H9 (cell line): ENCODE measurements at regions not wholly inside any gene's neighbourhood (a gene's known extent, or its start where the extent isn't known, plus 50 kb on each side); places are given as distances from the start of the nearest gene placed in this dataset.

Experiments used
- DNase-seq: peaks from one replicate; pipeline ENCODE4 v3.0.0-alpha.2; 2017
- H2AFZ ChIP-seq: one replicate; pipeline ENCODE4 v1.6.1; 2013; ENCODE audit warnings: mild to moderate bottlenecking, low read length, control low read depth, moderate library complexity
- H2AK5ac ChIP-seq: 2 replicates; pipeline ENCODE4 v1.6.1; 2013; ENCODE audit warnings: low read length, control low read depth, mixed read lengths; ENCODE audit not compliant: insufficient read length
- H2BK120ac ChIP-seq: one replicate; pipeline ENCODE4 v1.6.1; 2013; ENCODE audit warnings: low read depth, mild to moderate bottlenecking, low read length, control low read depth, inconsistent platforms; ENCODE audit not compliant: poor library complexity, severe bottlenecking
- H2BK12ac ChIP-seq: 2 replicates; pipeline ENCODE4 v1.6.1; 2013; ENCODE audit warnings: low read length, control low read depth, mixed read lengths, low read depth; ENCODE audit not compliant: insufficient read length
- H2BK15ac ChIP-seq: 2 replicates; pipeline ENCODE4 v1.6.1; 2013; ENCODE audit warnings: low read depth, low read length, control low read depth
- H2BK20ac ChIP-seq: one replicate; pipeline ENCODE4 v1.6.1; 2013; ENCODE audit warnings: low read depth, mild to moderate bottlenecking, low read length, control low read depth, inconsistent platforms; ENCODE audit not compliant: poor library complexity, severe bottlenecking
- H2BK5ac ChIP-seq: 2 replicates; pipeline ENCODE4 v1.6.1; 2013; ENCODE audit warnings: low read length, control low read depth, mixed read lengths; ENCODE audit not compliant: insufficient read length
- H3K14ac ChIP-seq: 2 replicates; pipeline ENCODE4 v1.6.1; 2013; ENCODE audit warnings: low read length, control low read depth; ENCODE audit not compliant: insufficient read depth
- H3K18ac ChIP-seq: 2 replicates; pipeline ENCODE4 v1.6.1; 2013; ENCODE audit warnings: low read depth, mild to moderate bottlenecking, mixed read lengths, low read length, control low read depth; ENCODE audit not compliant: insufficient read length
- H3K23ac ChIP-seq: 2 replicates; pipeline ENCODE4 v1.6.1; 2013; ENCODE audit warnings: low read length, control low read depth, mixed read lengths, low read depth; ENCODE audit not compliant: insufficient read length
- H3K23me2 ChIP-seq: 2 replicates; pipeline ENCODE4 v1.6.1; 2013; ENCODE audit warnings: low read depth, mild to moderate bottlenecking, mixed read lengths, low read length, control low read depth; ENCODE audit not compliant: insufficient read length, poor library complexity, severe bottlenecking
- H3K27ac ChIP-seq: 2 replicates; pipeline ENCODE4 v1.5.1; 2013; ENCODE audit warnings: low read length, control low read depth, mixed read lengths, low read depth; ENCODE audit not compliant: insufficient read length
- H3K27me3 ChIP-seq: 2 replicates; pipeline ENCODE4 v1.6.1; 2013; ENCODE audit warnings: low read length, control low read depth, inconsistent platforms; ENCODE audit not compliant: insufficient read depth
- H3K4ac ChIP-seq: 2 replicates; pipeline ENCODE4 v1.6.1; 2013; ENCODE audit warnings: low read depth, mild to moderate bottlenecking, control low read depth, inconsistent platforms, low read length, moderate library complexity
- H3K4me1 ChIP-seq: 2 replicates; pipeline ENCODE4 v1.6.1; 2013; ENCODE audit warnings: low read length, control low read depth, inconsistent platforms; ENCODE audit not compliant: insufficient read depth
- H3K4me2 ChIP-seq: 2 replicates; pipeline ENCODE4 v1.6.1; 2013; ENCODE audit warnings: low read length, control low read depth, mixed read lengths; ENCODE audit not compliant: insufficient read length, insufficient read depth
- H3K56ac ChIP-seq: 2 replicates; pipeline ENCODE4 v1.6.1; 2013; ENCODE audit warnings: low read depth, mild to moderate bottlenecking, mixed read lengths, low read length, control low read depth; ENCODE audit not compliant: insufficient read length
- H3K79me1 ChIP-seq: 2 replicates; pipeline ENCODE4 v1.6.1; 2013; ENCODE audit warnings: low read depth, mild to moderate bottlenecking, moderate library complexity, low read length, control low read depth, inconsistent platforms; ENCODE audit not compliant: insufficient read depth, poor library complexity, severe bottlenecking
- H3K79me2 ChIP-seq: 2 replicates; pipeline ENCODE4 v1.6.1; 2013; ENCODE audit warnings: low read length, control low read depth, inconsistent platforms; ENCODE audit not compliant: insufficient read depth
- H3K9ac ChIP-seq: 2 replicates; pipeline ENCODE4 v1.6.1; 2013; ENCODE audit warnings: low read length, control low read depth, mixed read lengths; ENCODE audit not compliant: insufficient read length; ENCODE audit errors: extremely low read depth
- H3K9me3 ChIP-seq: one replicate; pipeline ENCODE4 v1.6.1; 2013; ENCODE audit warnings: low read depth, low read length, inconsistent platforms; ENCODE audit not compliant: control insufficient read depth
- H3T11ph ChIP-seq: one replicate; pipeline ENCODE4 v1.6.1; 2013; ENCODE audit warnings: mild to moderate bottlenecking, low read length, control low read depth, inconsistent platforms
- H4K20me1 ChIP-seq: one replicate; pipeline ENCODE4 v1.6.1; 2013; ENCODE audit not compliant: control insufficient read depth, insufficient read length, insufficient read depth
- H4K5ac ChIP-seq: 2 replicates; pipeline ENCODE4 v1.6.1; 2013; ENCODE audit warnings: low read depth, mild to moderate bottlenecking, mixed read lengths, low read length, control low read depth; ENCODE audit not compliant: insufficient read length
- H4K8ac ChIP-seq: replicated peaks from 2 replicates; pipeline ENCODE4 v1.6.1; 2013; ENCODE audit warnings: low read length, control low read depth, mixed read lengths, low read depth; ENCODE audit not compliant: insufficient read length
- H4K91ac ChIP-seq: 2 replicates; pipeline ENCODE4 v1.6.1; 2013; ENCODE audit warnings: low read depth, mild to moderate bottlenecking, moderate library complexity, mixed read lengths, low read length, control low read depth; ENCODE audit not compliant: insufficient read length
- H3K27ac Mint-ChIP-seq, 3 experiments: 2 replicates in 2 of 3; 3 replicates in 1 of 3; pipeline ENCODE4 v1.8.0; 2020 to 2021; ENCODE audit warnings: mixed read lengths in 3 of 3, mild to moderate bottlenecking in 1 of 3, moderate library complexity in 1 of 3
- H3K27me3 Mint-ChIP-seq: 2 replicates; pipeline ENCODE4 v1.8.0; 2021; ENCODE audit warnings: low read depth, mild to moderate bottlenecking, moderate library complexity, mixed read lengths
- H3K36me3 Mint-ChIP-seq, 3 experiments: 2 replicates in 2 of 3; 3 replicates in 1 of 3; pipeline ENCODE4 v1.8.0; 2020 to 2021; ENCODE audit warnings: low read depth in 3 of 3, mixed read lengths in 3 of 3; ENCODE audit not compliant: insufficient read depth in 1 of 3
- H3K4me1 Mint-ChIP-seq, 2 experiments: 2 replicates each; pipeline ENCODE4 v1.8.0; 2020; ENCODE audit warnings: mixed read lengths in 2 of 2
- H3K4me3 Mint-ChIP-seq, 2 experiments: 2 replicates in 1 of 2; 3 replicates in 1 of 2; pipeline ENCODE4 v1.8.0; 2020 to 2021; ENCODE audit warnings: mild to moderate bottlenecking in 2 of 2, mixed read lengths in 2 of 2, moderate library complexity in 1 of 2
- H3K9me3 Mint-ChIP-seq, 2 experiments: 2 replicates in 1 of 2; 3 replicates in 1 of 2; pipeline ENCODE4 v1.8.0; 2020; ENCODE audit warnings: mild to moderate bottlenecking in 2 of 2, mixed read lengths in 2 of 2, moderate library complexity in 1 of 2
- CTCF ChIP-seq: fragments of 200-600 bp; sonication (generic); conservative IDR thresholded peaks from 3 replicates; pipeline ENCODE4 v1.8.0; 2021; ENCODE audit warnings: antibody characterized with exemption, mild to moderate bottlenecking
- WGBS: extraction: QIAGEN DNeasy Blood & Tissue Kit; methylation state at CpG from one replicate; pipeline ENCODE4 v1.1.7; 2013; ENCODE audit warnings: missing lambda C conversion rate, low lambda C conversion rate, mixed read lengths; ENCODE audit not compliant: insufficient read length; ENCODE audit errors: extremely low coverage; 5-methylcytosine and 5-hydroxymethylcytosine counted together

GRCh38 chr7:21371360-21371759 lies 56.5 kb upstream of the SP4 start:
- Histone ChIP-seq H3K56ac (no peak overlapping the region), H2BK5ac (no peak overlapping the region), H3K9me3 (peaks cover 2% of the 10 kb centered on the region), H2AK5ac (no peak overlapping the region), H3K4me2 (no peak overlapping the region), H3K9ac (no peak overlapping the region), H3K14ac (no peak overlapping the region), H3K4me1 (no peaks in the 10 kb centered on the region), H3K27me3 (no peaks in the 10 kb centered on the region), H2AFZ (no peak overlapping the region), H2BK15ac (no peak overlapping the region), H4K91ac (no peak overlapping the region), H2BK12ac (no peak overlapping the region), H2BK20ac (no peak overlapping the region), H3K79me1 (no peaks in the 10 kb centered on the region), H3K23ac (no peak overlapping the region), H4K8ac (no peak overlapping the region), H3K4ac (no peak overlapping the region), H4K5ac (no peak overlapping the region), H2BK120ac (no peak overlapping the region), H3K79me2 (no peaks in the 10 kb centered on the region), H3T11ph (no peak overlapping the region), H4K20me1 (no peaks in the 10 kb centered on the region), H3K27ac (no peak overlapping the region), H3K23me2 (no peaks in the 10 kb centered on the region), H3K18ac (no peak overlapping the region)
- Mint-ChIP-seq H3K36me3 (peaks cover 6% of the 10 kb centered on the region in 3 experiments; a peak in 6 of 7 replicates), H3K27ac (peak overlapping the region in 2 of 3 experiments; percentile 13 to 16; a peak in 2 of 7 replicates), H3K4me3 (no peak overlapping the region), H3K4me1 (peaks cover 16 to 17% of the 10 kb centered on the region in 2 experiments), H3K27me3 (peaks cover 2% of the 10 kb centered on the region; the same call in 1 of the 2 replicates), H3K9me3 (peaks cover 7% of the 10 kb centered on the region in 2 experiments)
- no peak for DNase-seq
- WGBS: no CpG with 5 or more reads among the region's 2 CpGs
- no peak for TF ChIP-seq CTCF
